GM12878 (cell line): ENCODE measurements at regions not wholly inside any gene's neighbourhood (a gene's known extent, or its start where the extent isn't known, plus 50 kb on each side); places are given as distances from the start of the nearest gene placed in this dataset.

Source experiments
- ATAC-seq: fragments of 200-7000 bp; cut with Tn5 transposase; 3 replicates; pipeline ENCODE4 v1.9.1; 2020; ENCODE audit warnings: mild to moderate bottlenecking, moderate library complexity
- BruUV-seq: library from RNA; stranded (reverse); fragments of 400-500 nt; replicated peaks from 2 replicates; lab custom pipeline; 2021; lab: Mats Ljungman, UMichigan
- CTCF ChIA-PET: fragments of 300-600 bp; sonication (Branson Sonifier 250); formaldehyde crosslinking; extraction: SDS; loops from one replicate; lab custom pipeline; 2021; ENCODE audit warnings: inconsistent platforms; lab: Yijun Ruan, JAX
- POLR2A ChIA-PET: fragments of 350-600 bp; formaldehyde crosslinking; extraction: SDS; loops from one replicate; lab custom pipeline; 2021; ENCODE audit warnings: inconsistent platforms; lab: Charles Lee
- RAD21 ChIA-PET: fragments of 300-600 bp; sonication (Branson Sonifier 250); formaldehyde crosslinking; loops from one replicate; lab custom pipeline; 2023; ENCODE audit warnings: antibody characterized with exemption; ENCODE audit not compliant: unreplicated experiment; lab: Charles Lee
- SMC1A ChIA-PET: fragments of 300-600 bp; sonication (Branson Sonifier 250); formaldehyde crosslinking; loops from one replicate; lab custom pipeline; 2023; ENCODE audit not compliant: unreplicated experiment, uncharacterized antibody; lab: Charles Lee
- DNase-seq: peaks from one replicate; pipeline ENCODE4 v3.0.0-alpha.2; 2011; ENCODE audit warnings: low read depth, low spot score
- FAIRE-seq: peaks from 3 replicates; lab custom pipeline; 2011; peaks lifted over from hg19 to GRCh38; lab: Jason Lieb, UNC
- H2AFZ ChIP-seq: 2 replicates; pipeline ENCODE4 v1.6.0; 2011; ENCODE audit warnings: low read depth, low read length, control low read depth; ENCODE audit not compliant: control insufficient read depth
- H3K27ac ChIP-seq: 2 replicates; pipeline ENCODE4 v1.5.1; 2011; ENCODE audit warnings: control low read depth; ENCODE audit not compliant: control insufficient read depth, insufficient read depth
- H3K27me3 ChIP-seq, 2 experiments: replicated peaks in 1 of 2; 2 replicates each; pipeline versions ENCODE4 v1.6.0 to v1.6.1; 2011; ENCODE audit warnings: low read length in 1 of 2; ENCODE audit not compliant: control insufficient read depth in 2 of 2, insufficient read depth in 2 of 2
- H3K36me3 ChIP-seq, 2 experiments: 2 replicates each; pipeline ENCODE4 v1.5.1; 2011; ENCODE audit warnings: low read length in 1 of 2; ENCODE audit not compliant: control insufficient read depth in 2 of 2, insufficient read depth in 2 of 2
- H3K4me1 ChIP-seq: 2 replicates; pipeline ENCODE4 v1.6.1; 2011; ENCODE audit warnings: mild to moderate bottlenecking, low read length, moderate library complexity, mixed read lengths; ENCODE audit not compliant: control insufficient read depth, insufficient read depth
- H3K4me2 ChIP-seq: 2 replicates; pipeline ENCODE4 v1.6.0; 2011; ENCODE audit warnings: control low read depth; ENCODE audit not compliant: control insufficient read depth, insufficient read depth
- H3K4me3 ChIP-seq: fragments of 200-600 bp; sonication (generic); 2 replicates; pipeline ENCODE4 v1.5.1; 2016
- H3K79me2 ChIP-seq: 2 replicates; pipeline ENCODE4 v1.6.0; 2011; ENCODE audit warnings: low read length; ENCODE audit not compliant: control insufficient read depth, insufficient read depth
- H3K9ac ChIP-seq: 2 replicates; pipeline ENCODE4 v1.8.0; 2011; ENCODE audit warnings: low read length, control low read depth, mixed read lengths; ENCODE audit not compliant: control insufficient read depth, insufficient read depth
- H3K9me3 ChIP-seq: replicated peaks from 3 replicates; pipeline ENCODE4 v1.5.1; 2011; ENCODE audit warnings: mild to moderate bottlenecking, low read length; ENCODE audit not compliant: control insufficient read depth, insufficient read depth
- H4K20me1 ChIP-seq: 2 replicates; pipeline ENCODE4 v1.6.0; 2011; ENCODE audit not compliant: control insufficient read depth, insufficient read depth
- BHLHE40 ChIP-seq, 2 experiments: fragments of 450-650 bp in 1 of 2; IDR thresholded peaks; 2 replicates each; pipeline ENCODE4 v1.6.1; 2011 to 2017; ENCODE audit warnings: low read depth in 2 of 2, borderline replicate concordance in 1 of 2, improper control_type of control experiment in 1 of 2, low read length in 1 of 2, mild to moderate bottlenecking in 1 of 2
- CBX5 ChIP-seq: sonication (generic); IDR thresholded peaks from 2 replicates; pipeline ENCODE4 v1.6.1; 2016; ENCODE audit warnings: low read depth, moderate library complexity, mild to moderate bottlenecking, inconsistent platforms
- DPF2 ChIP-seq: fragments of 450-650 bp; IDR thresholded peaks from 2 replicates; pipeline ENCODE4 v1.6.1; 2017; ENCODE audit warnings: mild to moderate bottlenecking
- EGR1 ChIP-seq, 2 experiments: IDR thresholded peaks; 1 replicate in 1 of 2; 2 replicates in 1 of 2; pipeline ENCODE4 v1.6.1; 2011 to 2012; ENCODE audit warnings: low read depth in 2 of 2, low read length in 2 of 2, borderline replicate concordance in 1 of 2, mild to moderate bottlenecking in 1 of 2, moderate library complexity in 1 of 2
- JUND ChIP-seq: IDR thresholded peaks from 2 replicates; pipeline ENCODE4 v1.6.1; 2012; ENCODE audit warnings: low read depth, mild to moderate bottlenecking, low read length, improper control_type of control experiment, moderate library complexity
- KLF5 ChIP-seq: fragments of 450-650 bp; IDR thresholded peaks from 2 replicates; pipeline ENCODE4 v1.6.1; 2014; ENCODE audit warnings: mild to moderate bottlenecking; ENCODE audit not compliant: partially characterized antibody
- PBX3 ChIP-seq: IDR thresholded peaks from 2 replicates; pipeline ENCODE4 v1.6.1; 2011; ENCODE audit warnings: mild to moderate bottlenecking, low read depth, low read length, moderate library complexity; ENCODE audit not compliant: insufficient replicate concordance
- REST ChIP-seq: IDR thresholded peaks from 2 replicates; pipeline ENCODE4 v1.6.1; 2012; ENCODE audit warnings: mild to moderate bottlenecking, low read depth, low read length
- ZBTB40 ChIP-seq: fragments of 450-650 bp; IDR thresholded peaks from 2 replicates; pipeline ENCODE4 v1.6.1; 2016; ENCODE audit warnings: mild to moderate bottlenecking, moderate library complexity, borderline replicate concordance
- WGBS: methylation state at CpG from one replicate; pipeline ENCODE4 v1.1.6; 2016; ENCODE audit warnings: low lambda C conversion rate; ENCODE audit not compliant: insufficient replicate concordance, insufficient coverage; ENCODE audit errors: missing lambda C conversion rate; 5-methylcytosine and 5-hydroxymethylcytosine counted together
- in situ Hi-C: fragments of 300-500 bp; cut with MboI; formaldehyde crosslinking; loops from 9 replicates; pipeline ENCODE4 v1.14.3; 2018; ENCODE audit warnings: mixed read lengths
- intact Hi-C: fragments of 100-400 bp; cut with micrococcal nuclease; formaldehyde crosslinking; loops from one replicate; pipeline ENCODE4 v1.14.2; 2022; ENCODE audit not compliant: unreplicated experiment
- TF ChIP-seq, protein P1 (sequence below): IDR thresholded peaks from 2 replicates; pipeline ENCODE4 v1.6.1; 2011; ENCODE audit warnings: borderline replicate concordance, low read depth, mild to moderate bottlenecking, moderate library complexity, mixed read lengths, low read length; ENCODE audit not compliant: insufficient read depth; ENCODE audit errors: extremely low read length
- TF ChIP-seq, protein P2 (sequence below): fragments of 450-650 bp; IDR thresholded peaks from 2 replicates; pipeline ENCODE4 v1.6.1; 2017; ENCODE audit warnings: borderline replicate concordance

DNA sequence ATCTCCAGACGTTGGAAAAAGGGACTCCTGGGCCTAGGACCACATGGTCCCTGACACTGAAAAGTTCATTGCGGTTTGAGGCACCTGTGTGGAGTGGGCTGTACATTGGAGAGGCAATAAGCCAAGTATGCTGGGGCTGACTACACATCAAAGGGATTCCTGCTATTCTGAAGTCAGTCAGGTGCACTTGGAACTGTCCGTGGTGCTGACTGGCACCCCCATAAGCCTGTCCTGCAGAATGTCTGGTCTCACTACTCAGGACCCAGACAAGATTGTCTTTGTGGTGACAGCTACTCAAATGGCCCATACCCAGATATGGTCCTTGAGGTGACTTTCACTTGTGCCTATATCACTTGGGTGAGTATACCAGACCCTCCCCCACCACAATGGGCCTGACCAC, 150.6 kb downstream of the RWDD3 start:
- FAIRE-seq, result no peak
- peak; percentile 55 for ATAC-seq
- DNase-seq, result no peak
- ChIA-PET CTCF (no interaction called here), RAD21 (no interaction called here), POLR2A (no interaction called here)
- in situ Hi-C loops, result no loop called here
- Histone ChIP-seq H2AFZ (no peak overlapping the region), H3K27me3 (no peaks in the 10 kb centered on the region), H4K20me1 (no peaks in the 10 kb centered on the region), H3K9me3 (no peaks in the 10 kb centered on the region), H3K27ac (no peak overlapping the region), H3K4me3 (no peak overlapping the region), H3K79me2 (no peaks in the 10 kb centered on the region)
- 0% methylated on average over 3 of the region's 3 CpGs for WGBS
- BruUV-seq, result no TSS peak
- TF ChIP-seq, protein P1, sequence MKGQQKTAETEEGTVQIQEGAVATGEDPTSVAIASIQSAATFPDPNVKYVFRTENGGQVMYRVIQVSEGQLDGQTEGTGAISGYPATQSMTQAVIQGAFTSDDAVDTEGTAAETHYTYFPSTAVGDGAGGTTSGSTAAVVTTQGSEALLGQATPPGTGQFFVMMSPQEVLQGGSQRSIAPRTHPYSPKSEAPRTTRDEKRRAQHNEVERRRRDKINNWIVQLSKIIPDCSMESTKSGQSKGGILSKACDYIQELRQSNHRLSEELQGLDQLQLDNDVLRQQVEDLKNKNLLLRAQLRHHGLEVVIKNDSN, result no peak
- peak; percentile 94 for TF ChIP-seq REST
- no peak for TF ChIP-seq KLF5
- no peak for TF ChIP-seq CBX5
- TF ChIP-seq JUND, result no peak
- no peak for TF ChIP-seq PBX3
- TF ChIP-seq, protein P2, sequence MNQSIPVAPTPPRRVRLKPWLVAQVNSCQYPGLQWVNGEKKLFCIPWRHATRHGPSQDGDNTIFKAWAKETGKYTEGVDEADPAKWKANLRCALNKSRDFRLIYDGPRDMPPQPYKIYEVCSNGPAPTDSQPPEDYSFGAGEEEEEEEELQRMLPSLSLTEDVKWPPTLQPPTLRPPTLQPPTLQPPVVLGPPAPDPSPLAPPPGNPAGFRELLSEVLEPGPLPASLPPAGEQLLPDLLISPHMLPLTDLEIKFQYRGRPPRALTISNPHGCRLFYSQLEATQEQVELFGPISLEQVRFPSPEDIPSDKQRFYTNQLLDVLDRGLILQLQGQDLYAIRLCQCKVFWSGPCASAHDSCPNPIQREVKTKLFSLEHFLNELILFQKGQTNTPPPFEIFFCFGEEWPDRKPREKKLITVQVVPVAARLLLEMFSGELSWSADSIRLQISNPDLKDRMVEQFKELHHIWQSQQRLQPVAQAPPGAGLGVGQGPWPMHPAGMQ, result no peak
- TF ChIP-seq DPF2, result no peak
- no peak for TF ChIP-seq ZBTB40
- peak; percentile 32 to 73; a peak in 2 of 4 replicates for TF ChIP-seq BHLHE40 (IDR thresholded peaks at IDR 0.05; ENCODE audit: borderline replicate concordance in 1 of 2, low read depth in 2 of 2, low read length in 1 of 2)
- TF ChIP-seq EGR1 (IDR thresholded peaks at IDR 0.05; ENCODE audit: borderline replicate concordance in 1 of 2, low read depth in 2 of 2, low read length in 2 of 2), result no peak
- TF ChIP-seq, all 136 proteins: peak for 2
- H3K4me2 ChIP-seq, result no peak overlapping the region
- SMC1A ChIA-PET, result no interaction called here
- intact Hi-C loops, result no loop called here
- H3K9ac ChIP-seq, result no peak overlapping the region
- no peaks in the 10 kb centered on the region for H3K36me3 ChIP-seq
- no peaks in the 10 kb centered on the region for H3K4me1 ChIP-seq
